Right atrium auricular region (tissue), 2 donors: ENCODE measurements at regions not wholly inside any gene's neighbourhood (a gene's known extent, or its start where the extent isn't known, plus 50 kb on each side); places are given as distances from the start of the nearest gene placed in this dataset.

Experiments used
- DNase-seq: peaks from one replicate; pipeline ENCODE4 v3.0.0-alpha.2; 2019; ENCODE audit warnings: low spot score
- H3K27ac ChIP-seq, 2 donors: fragments of 200-600 bp; sonication (generic); 1 replicate in 1 of 2; 2 replicates in 1 of 2; pipeline ENCODE4 v1.5.1; 2016 to 2019
- H3K27me3 ChIP-seq, 2 donors: fragments of 200-600 bp; sonication (generic); one replicate each; pipeline versions ENCODE4 v1.5.1 to v1.6.0; 2017 to 2019
- H3K36me3 ChIP-seq: fragments of 200-600 bp; sonication (generic); one replicate; pipeline ENCODE4 v1.5.1; 2016
- H3K4me1 ChIP-seq, 2 donors: fragments of 200-600 bp; sonication (generic); one replicate each; pipeline versions ENCODE4 v1.5.1 to v1.6.0; 2017 to 2019
- H3K4me3 ChIP-seq, 2 donors: fragments of 200-600 bp; sonication (generic); 1 replicate in 1 of 2; 2 replicates in 1 of 2; pipeline ENCODE4 v1.5.1; 2017 to 2019; ENCODE audit warnings: mild to moderate bottlenecking in 1 of 2, moderate library complexity in 1 of 2
- H3K9me3 ChIP-seq, 2 donors: fragments of 200-600 bp; sonication (generic); one replicate each; pipeline ENCODE4 v1.5.1; 2019
- CTCF ChIP-seq, 2 donors: fragments of 200-600 bp; sonication (generic); IDR thresholded peaks; one replicate each; pipeline ENCODE4 v1.5.1; 2019; ENCODE audit warnings: antibody characterized with exemption in 2 of 2

DNA sequence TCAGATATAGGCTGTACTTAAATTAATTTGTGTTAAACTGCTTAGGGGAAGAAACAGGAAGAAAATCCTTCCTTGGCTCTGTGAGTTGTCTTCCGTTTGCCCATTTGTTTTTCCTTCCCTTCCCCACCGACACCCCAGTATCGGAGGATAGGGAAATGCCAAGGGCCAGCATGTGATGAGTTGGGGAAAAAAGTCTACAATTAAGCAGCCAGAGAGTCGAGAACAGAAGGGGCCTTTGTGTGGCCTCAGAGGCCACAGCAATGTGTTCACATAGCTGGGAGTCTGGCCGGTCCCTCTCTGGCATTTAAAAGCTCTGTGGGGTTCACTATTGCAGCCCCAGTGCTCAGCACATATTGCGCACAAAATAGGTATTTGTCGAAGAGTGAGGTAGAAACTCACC lies 489.3 kb downstream of the MATN1 start:
- no peaks in the 10 kb centered on the region for H3K27me3 ChIP-seq

DNA sequence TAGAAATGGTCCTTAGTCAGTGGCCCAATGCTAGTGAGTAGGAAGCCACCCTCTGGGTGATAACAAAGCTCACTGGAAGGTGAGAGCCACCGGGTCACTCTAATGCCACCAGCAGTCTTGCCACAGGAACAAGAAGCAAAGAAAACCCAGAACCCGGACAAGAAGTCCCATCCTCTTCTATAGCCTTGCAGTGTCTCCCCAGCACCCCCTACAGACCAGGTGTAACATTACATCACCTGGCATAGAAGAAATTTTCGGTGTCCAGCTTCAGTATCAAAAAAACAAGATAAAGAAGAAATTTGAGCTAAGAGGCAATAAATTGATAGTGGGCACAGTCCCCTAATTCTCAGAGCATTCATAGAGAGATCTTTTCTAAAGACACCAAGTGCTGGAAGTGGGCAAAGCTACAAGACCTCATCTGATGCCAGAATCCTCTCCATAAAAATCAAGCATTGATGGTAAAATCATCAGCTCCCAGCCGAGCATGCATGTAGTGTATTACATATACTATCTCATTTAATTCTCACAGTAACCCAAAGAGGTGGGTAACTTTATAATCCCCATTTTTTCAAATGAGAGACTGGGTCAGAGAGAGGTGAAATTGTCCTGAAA lies 491.0 kb downstream of the MATN1 start:
- Histone ChIP-seq H3K27ac (no peak overlapping the region), H3K36me3 (no peaks in the 10 kb centered on the region), H3K9me3 (no peaks in the 10 kb centered on the region), H3K27me3 (no peaks in the 10 kb centered on the region), H3K4me1 (no peaks in the 10 kb centered on the region), H3K4me3 (no peak overlapping the region)
- TF ChIP-seq CTCF (IDR thresholded peaks at IDR 0.05), result peak in 1 of 2 donors; percentile 42
- no peak for DNase-seq

More for the DNA sequence above, 489.3 kb downstream of the MATN1 start:
- no peak overlapping the region for H3K4me3 ChIP-seq
- no peaks in the 10 kb centered on the region for H3K36me3 ChIP-seq
- DNase-seq, result no peak
- H3K9me3 ChIP-seq, result no peaks in the 10 kb centered on the region
- no peaks in the 10 kb centered on the region for H3K4me1 ChIP-seq
- TF ChIP-seq CTCF (IDR thresholded peaks at IDR 0.05), result no peak
- no peak overlapping the region for H3K27ac ChIP-seq

- Histone ChIP-seq H3K27me3 (no peaks in the 10 kb centered on the region), H3K4me3 (no peak overlapping the region)
These were observed 493.4 kb downstream of the MATN1 start for GRCh38 chr1:30229960-30230359.

GRCh38 chr1:30229557-30229956 lies 493.8 kb downstream of the MATN1 start:
- Histone ChIP-seq H3K36me3 (no peaks in the 10 kb centered on the region), H3K27me3 (no peaks in the 10 kb centered on the region), H3K27ac (no peak overlapping the region), H3K9me3 (no peaks in the 10 kb centered on the region), H3K4me3 (no peak overlapping the region), H3K4me1 (no peaks in the 10 kb centered on the region)
- TF ChIP-seq CTCF (IDR thresholded peaks at IDR 0.05), result no peak
- no peak for DNase-seq

More at GRCh38 chr1:30229960-30230359, 493.4 kb downstream of the MATN1 start:
- TF ChIP-seq CTCF (IDR thresholded peaks at IDR 0.05), result no peak
- no peaks in the 10 kb centered on the region for H3K36me3 ChIP-seq
- no peak overlapping the region for H3K27ac ChIP-seq
- H3K9me3 ChIP-seq, result no peaks in the 10 kb centered on the region
- no peaks in the 10 kb centered on the region for H3K4me1 ChIP-seq
- DNase-seq, result no peak

GRCh38 chr1:30226648-30227047 lies 496.7 kb downstream of the MATN1 start:
- H3K36me3 ChIP-seq, result no peaks in the 10 kb centered on the region
- no peak for DNase-seq
- H3K27me3 ChIP-seq, result no peaks in the 10 kb centered on the region
- H3K9me3 ChIP-seq, result no peaks in the 10 kb centered on the region
- H3K4me3 ChIP-seq, result no peak overlapping the region
- TF ChIP-seq CTCF (IDR thresholded peaks at IDR 0.05), result no peak
- H3K4me1 ChIP-seq, result no peaks in the 10 kb centered on the region
- no peak overlapping the region for H3K27ac ChIP-seq

- no peak for DNase-seq
- Histone ChIP-seq H3K4me1 (no peaks in the 10 kb centered on the region), H3K27me3 (no peaks in the 10 kb centered on the region), H3K27ac (no peak overlapping the region), H3K9me3 (no peaks in the 10 kb centered on the region), H3K36me3 (no peaks in the 10 kb centered on the region), H3K4me3 (no peak overlapping the region)
- no peak for TF ChIP-seq CTCF (IDR thresholded peaks at IDR 0.05)
These were observed 498.0 kb downstream of the MATN1 start for GRCh38 chr1:30225357-30225756.
